H1 (cell line): ENCODE measurements at regions not wholly inside any gene's neighbourhood (a gene's known extent, or its start where the extent isn't known, plus 50 kb on each side); places are given as distances from the start of the nearest gene placed in this dataset.

Source experiments
- CTCF ChIA-PET: fragments of 300-600 bp; sonication (Branson Sonifier 250); formaldehyde crosslinking; loops from one replicate; lab custom pipeline; 2021; ENCODE audit not compliant: partially characterized antibody; lab: Charles Lee
- POLR2A ChIA-PET: fragments of 300-600 bp; sonication (Branson Sonifier 250); formaldehyde crosslinking; loops from one replicate; lab custom pipeline; 2021; ENCODE audit warnings: inconsistent platforms; ENCODE audit not compliant: partially characterized antibody; lab: Charles Lee
- DNase-seq, 2 experiments: peaks; one replicate each; pipeline versions ENCODE4 v3.0.0 to v3.0.0-alpha.2; 2010 to 2022; ENCODE audit warnings: low spot score in 2 of 2, low read depth in 1 of 2, mixed read lengths in 1 of 2
- FAIRE-seq: peaks from 2 replicates; lab custom pipeline; 2011; peaks lifted over from hg19 to GRCh38; lab: Jason Lieb, UNC
- H2AFZ ChIP-seq: 2 replicates; pipeline ENCODE4 v1.8.1; 2012; ENCODE audit warnings: low read length, inconsistent platforms
- H2AK5ac ChIP-seq: 2 replicates; pipeline ENCODE4 v1.6.1; 2013; ENCODE audit warnings: low read depth, low read length
- H2BK120ac ChIP-seq: replicated peaks from 2 replicates; pipeline ENCODE3; 2013; ENCODE audit warnings: low read depth, low read length, inconsistent platforms
- H2BK12ac ChIP-seq: 2 replicates; pipeline ENCODE4 v1.6.1; 2013; ENCODE audit warnings: low read depth, low read length
- H2BK15ac ChIP-seq: 2 replicates; pipeline ENCODE4 v1.6.1; 2013; ENCODE audit warnings: low read length
- H2BK20ac ChIP-seq: 2 replicates; pipeline ENCODE4 v1.6.1; 2013; ENCODE audit warnings: low read length
- H2BK5ac ChIP-seq: 2 replicates; pipeline ENCODE4 v1.6.1; 2013; ENCODE audit warnings: low read depth, low read length
- H3K14ac ChIP-seq: 2 replicates; pipeline ENCODE4 v1.6.1; 2013; ENCODE audit warnings: inconsistent platforms; ENCODE audit not compliant: insufficient read length
- H3K18ac ChIP-seq: 2 replicates; pipeline ENCODE4 v1.6.1; 2013; ENCODE audit warnings: low read length; ENCODE audit errors: extremely low read depth
- H3K23ac ChIP-seq: 2 replicates; pipeline ENCODE4 v1.6.1; 2013; ENCODE audit warnings: inconsistent platforms; ENCODE audit not compliant: insufficient read length
- H3K23me2 ChIP-seq: 2 replicates; pipeline ENCODE4 v1.6.1; 2013; ENCODE audit warnings: low read depth, low read length
- H3K27ac ChIP-seq: 2 replicates; pipeline ENCODE4 v1.6.1; 2011; ENCODE audit warnings: low read depth, low read length, inconsistent platforms
- H3K27me3 ChIP-seq, 4 experiments: replicated peaks in 1 of 4; 1 replicate in 1 of 4; 2 replicates in 3 of 4; pipeline versions ENCODE4 v1.6.1 to v1.8.1; 2011 to 2013; ENCODE audit warnings: low read length in 3 of 4, mild to moderate bottlenecking in 3 of 4, inconsistent platforms in 2 of 4, mixed read lengths in 2 of 4, moderate library complexity in 1 of 4; ENCODE audit not compliant: control insufficient read depth in 3 of 4, insufficient read depth in 3 of 4; ENCODE audit errors: extremely low read depth in 1 of 4
- H3K36me3 ChIP-seq, 4 experiments: 2 replicates each; pipeline versions ENCODE4 v1.6.1 to v1.8.1; 2011 to 2013; ENCODE audit warnings: mild to moderate bottlenecking in 4 of 4, low read length in 3 of 4, moderate library complexity in 2 of 4, control low read depth in 1 of 4, inconsistent platforms in 1 of 4; ENCODE audit not compliant: insufficient read depth in 4 of 4, control insufficient read depth in 2 of 4
- H3K4ac ChIP-seq: replicated peaks from 2 replicates; pipeline ENCODE3; 2013; ENCODE audit warnings: low read length, low read depth, mixed read lengths, inconsistent platforms; ENCODE audit not compliant: insufficient read length
- H3K4me1 ChIP-seq, 4 experiments: replicated peaks in 1 of 4; 1 replicate in 1 of 4; 2 replicates in 3 of 4; pipeline versions ENCODE4 v1.6.1 to v1.8.1; 2011 to 2013; ENCODE audit warnings: low read length in 3 of 4, inconsistent platforms in 2 of 4, mixed read lengths in 1 of 4; ENCODE audit not compliant: insufficient read depth in 4 of 4, control insufficient read depth in 3 of 4
- H3K4me2 ChIP-seq, 2 experiments: 2 replicates each; pipeline versions ENCODE4 v1.6.1 to v1.8.1; 2011 to 2013; ENCODE audit warnings: low read depth in 2 of 2, low read length in 2 of 2, control low read depth in 1 of 2, inconsistent platforms in 1 of 2, mild to moderate bottlenecking in 1 of 2; ENCODE audit not compliant: insufficient read depth in 1 of 2
- H3K4me3 ChIP-seq, 4 experiments: fragments of 200-600, 300-600 bp in 1 of 4; sonication (generic), shearing (Covaris generic), sonication (Bioruptor Twin) in 1 of 4; 2 replicates each; pipeline versions ENCODE4 v1.5.1 to v1.8.1; 2011 to 2016; ENCODE audit warnings: low read length in 4 of 4, low read depth in 3 of 4, control low read depth in 2 of 4, inconsistent platforms in 2 of 4, mild to moderate bottlenecking in 2 of 4, mixed read lengths in 1 of 4, moderate library complexity in 1 of 4; ENCODE audit not compliant: insufficient read depth in 2 of 4; ENCODE audit errors: extremely low read depth in 1 of 4
- H3K56ac ChIP-seq: replicated peaks from 2 replicates; pipeline ENCODE3; 2013; ENCODE audit warnings: low read depth, mild to moderate bottlenecking, mixed read lengths, low read length, inconsistent platforms; ENCODE audit not compliant: insufficient read length
- H3K79me1 ChIP-seq: 2 replicates; pipeline ENCODE4 v1.6.1; 2013; ENCODE audit warnings: low read depth, low read length, control low read depth
- H3K79me2 ChIP-seq, 2 experiments: 2 replicates each; pipeline versions ENCODE4 v1.6.1 to v1.8.1; 2012 to 2013; ENCODE audit warnings: low read length in 2 of 2, mild to moderate bottlenecking in 2 of 2, inconsistent platforms in 1 of 2; ENCODE audit not compliant: insufficient read depth in 2 of 2, control insufficient read depth in 1 of 2
- H3K9ac ChIP-seq, 4 experiments: replicated peaks in 1 of 4; 1 replicate in 1 of 4; 2 replicates in 3 of 4; pipeline versions ENCODE4 v1.6.1 to v1.8.1; 2011 to 2013; ENCODE audit warnings: low read depth in 3 of 4, low read length in 3 of 4, control low read depth in 2 of 4, mild to moderate bottlenecking in 2 of 4, moderate library complexity in 2 of 4, inconsistent platforms in 1 of 4; ENCODE audit errors: extremely low read depth in 1 of 4
- H3K9me3 ChIP-seq, 2 experiments: 2 replicates each; pipeline versions ENCODE4 v1.6.1 to v1.8.1; 2012 to 2013; ENCODE audit warnings: mild to moderate bottlenecking in 2 of 2, moderate library complexity in 2 of 2, control low read depth in 1 of 2, inconsistent platforms in 1 of 2, low read depth in 1 of 2, low read length in 1 of 2, mixed read lengths in 1 of 2; ENCODE audit not compliant: insufficient read depth in 2 of 2
- H4K20me1 ChIP-seq, 2 experiments: replicated peaks in 1 of 2; 2 replicates each; pipeline versions ENCODE3 to v1.8.1; 2011 to 2013; ENCODE audit warnings: inconsistent platforms in 2 of 2, low read length in 2 of 2, mild to moderate bottlenecking in 1 of 2; ENCODE audit not compliant: insufficient read depth in 2 of 2, control insufficient read depth in 1 of 2
- H4K5ac ChIP-seq: 2 replicates; pipeline ENCODE4 v1.6.1; 2013; ENCODE audit warnings: low read length, low read depth, mixed read lengths, inconsistent platforms; ENCODE audit not compliant: insufficient read length
- H4K8ac ChIP-seq: 2 replicates; pipeline ENCODE4 v1.8.0; 2013; ENCODE audit warnings: mild to moderate bottlenecking, moderate library complexity, low read length, inconsistent platforms; ENCODE audit not compliant: insufficient read depth; ENCODE audit errors: extremely low read depth
- H4K91ac ChIP-seq: replicated peaks from 2 replicates; pipeline ENCODE3; 2013; ENCODE audit warnings: low read length, mixed read lengths, inconsistent platforms; ENCODE audit not compliant: insufficient read length
- ASH2L ChIP-seq: fragments of 200-600, 300-600 bp; sonication (generic); IDR thresholded peaks from one replicate; pipeline ENCODE4 v1.7.1; 2017; ENCODE audit warnings: low read length
- BACH1 ChIP-seq: IDR thresholded peaks from 2 replicates; pipeline ENCODE4 v1.6.1; 2012; ENCODE audit warnings: low read length, improper control_type of control experiment
- BRCA1 ChIP-seq: IDR thresholded peaks from 2 replicates; pipeline ENCODE4 v1.6.1; 2012; ENCODE audit warnings: low read depth, low read length, improper control_type of control experiment
- CEBPB ChIP-seq: IDR thresholded peaks from 2 replicates; pipeline ENCODE4 v1.6.1; 2012; ENCODE audit warnings: low read depth, low read length
- CTBP2 ChIP-seq: IDR thresholded peaks from 2 replicates; pipeline ENCODE4 v1.7.0; 2011; ENCODE audit warnings: borderline replicate concordance, mild to moderate bottlenecking, moderate library complexity, mixed read lengths, low read length; ENCODE audit not compliant: insufficient read depth, insufficient read length
- EP300 ChIP-seq, 2 experiments: IDR thresholded peaks; 1 replicate in 1 of 2; 2 replicates in 1 of 2; pipeline ENCODE4 v1.6.1; 2011 to 2012; ENCODE audit warnings: low read depth in 2 of 2, low read length in 2 of 2, mild to moderate bottlenecking in 2 of 2, borderline replicate concordance in 1 of 2, inconsistent platforms in 1 of 2, moderate library complexity in 1 of 2
- GABPA ChIP-seq: IDR thresholded peaks from 2 replicates; pipeline ENCODE4 v1.6.1; 2011; ENCODE audit warnings: mild to moderate bottlenecking, low read length, moderate library complexity, borderline replicate concordance; ENCODE audit not compliant: insufficient read depth
- GTF2F1 ChIP-seq: IDR thresholded peaks from 2 replicates; pipeline ENCODE4 v1.6.1; 2012; ENCODE audit warnings: low read depth, low read length, improper control_type of control experiment, borderline replicate concordance
- JUN ChIP-seq: IDR thresholded peaks from 2 replicates; pipeline ENCODE4 v1.6.1; 2011; ENCODE audit warnings: low read depth, mild to moderate bottlenecking, improper control_type of control experiment, low read length
- MAFK ChIP-seq: IDR thresholded peaks from 2 replicates; pipeline ENCODE4 v1.6.1; 2012; ENCODE audit warnings: low read depth, mild to moderate bottlenecking, improper control_type of control experiment, low read length
- SIX5 ChIP-seq: IDR thresholded peaks from 2 replicates; pipeline ENCODE4 v1.6.1; 2011; ENCODE audit warnings: mild to moderate bottlenecking, low read depth, low read length
- SP1 ChIP-seq: IDR thresholded peaks from 2 replicates; pipeline ENCODE4 v1.6.1; 2011; ENCODE audit warnings: low read depth, low read length
- SP2 ChIP-seq: IDR thresholded peaks from 2 replicates; pipeline ENCODE4 v1.6.1; 2012; ENCODE audit warnings: mild to moderate bottlenecking, low read length, inconsistent platforms
- SP4 ChIP-seq: IDR thresholded peaks from 2 replicates; pipeline ENCODE4 v1.6.1; 2012; ENCODE audit warnings: low read length, inconsistent platforms
- WGBS, 2 experiments: shearing (Covaris generic) in 1 of 2; methylation state at CpG; one replicate each; pipeline versions ENCODE4 v1.1.6 to v1.1.7; 2013 to 2015; ENCODE audit warnings: low lambda C conversion rate in 2 of 2, mixed read lengths in 2 of 2, inconsistent platforms in 1 of 2, low coverage in 1 of 2, missing lambda C conversion rate in 1 of 2; ENCODE audit not compliant: insufficient replicate concordance in 2 of 2, insufficient coverage in 1 of 2, insufficient read length in 1 of 2; ENCODE audit errors: extremely low coverage in 1 of 2, missing lambda C conversion rate in 1 of 2; 5-methylcytosine and 5-hydroxymethylcytosine counted together
- TF ChIP-seq, protein P1 (sequence below): IDR thresholded peaks from 2 replicates; pipeline ENCODE4 v1.6.1; 2011; ENCODE audit warnings: low read depth, mild to moderate bottlenecking, low read length; ENCODE audit not compliant: insufficient read depth
- TF ChIP-seq, protein P2 (sequence below): IDR thresholded peaks from 2 replicates; pipeline ENCODE4 v1.6.1; 2012; ENCODE audit warnings: inconsistent platforms

DNA sequence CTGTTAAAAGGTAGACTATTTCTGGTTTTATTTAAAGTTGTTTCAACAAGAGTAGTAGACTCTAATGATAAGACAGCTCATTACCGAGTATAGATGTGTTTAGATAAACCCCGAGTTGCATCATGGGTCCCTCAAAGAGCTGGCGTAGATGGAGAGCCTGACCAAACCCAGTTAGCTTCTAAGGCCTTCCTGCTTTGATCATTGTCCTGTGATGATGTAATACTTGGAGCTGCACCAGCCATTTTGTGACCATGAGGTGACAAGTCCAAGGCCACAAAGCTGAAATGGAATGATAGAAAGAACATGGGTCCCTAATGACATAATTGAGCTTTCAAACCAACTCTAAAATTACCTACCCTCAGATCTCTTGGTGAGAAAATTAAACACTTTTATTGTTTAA, 66.6 kb upstream of the TAB3 start:
- Histone ChIP-seq H2BK5ac (no peak overlapping the region), H3K9ac (no peak overlapping the region), H2BK12ac (no peak overlapping the region), H4K91ac (no peak overlapping the region), H3K4me2 (no peak overlapping the region), H2BK20ac (no peak overlapping the region), H3K23ac (no peak overlapping the region), H3K27me3 (no peaks in the 10 kb centered on the region), H3K4me3 (no peak overlapping the region), H4K8ac (no peak overlapping the region), H3K27ac (no peak overlapping the region), H2BK15ac (no peak overlapping the region), H3K4ac (no peak overlapping the region), H3K4me1 (no peaks in the 10 kb centered on the region), H4K20me1 (no peaks in the 10 kb centered on the region), H3K18ac (no peak overlapping the region), H2AFZ (no peak overlapping the region), H3K9me3 (no peaks in the 10 kb centered on the region; a peak in 1 of 4 replicates), H3K56ac (no peak overlapping the region), H4K5ac (no peak overlapping the region), H3K23me2 (no peaks in the 10 kb centered on the region), H3K79me1 (no peaks in the 10 kb centered on the region), H3K36me3 (no peaks in the 10 kb centered on the region), H3K79me2 (no peaks in the 10 kb centered on the region), H2BK120ac (no peak overlapping the region), H2AK5ac (no peak overlapping the region), H3K14ac (no peak overlapping the region)
- no peak for DNase-seq
- ChIA-PET POLR2A (no interaction called here), CTCF (no interaction called here)
- 93% methylated on average over 3 of the region's 3 CpGs; no CpG with 5 or more reads in 1 of the 2 experiments for WGBS, 2 experiments
- FAIRE-seq = no peak
- TF ChIP-seq ASH2L = no peak
- no peak for TF ChIP-seq GABPA
- TF ChIP-seq CEBPB = no peak
- TF ChIP-seq SP2 = no peak
- no peak for TF ChIP-seq BRCA1
- no peak for TF ChIP-seq SIX5
- TF ChIP-seq BACH1 = no peak
- TF ChIP-seq, protein P1, sequence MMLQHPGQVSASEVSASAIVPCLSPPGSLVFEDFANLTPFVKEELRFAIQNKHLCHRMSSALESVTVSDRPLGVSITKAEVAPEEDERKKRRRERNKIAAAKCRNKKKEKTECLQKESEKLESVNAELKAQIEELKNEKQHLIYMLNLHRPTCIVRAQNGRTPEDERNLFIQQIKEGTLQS = no peak
- TF ChIP-seq SP1 = no peak
- TF ChIP-seq MAFK = no peak
- TF ChIP-seq JUN = no peak
- no peak for TF ChIP-seq SP4
- TF ChIP-seq GTF2F1 = no peak
- TF ChIP-seq CTBP2 = no peak
- TF ChIP-seq, protein P2, sequence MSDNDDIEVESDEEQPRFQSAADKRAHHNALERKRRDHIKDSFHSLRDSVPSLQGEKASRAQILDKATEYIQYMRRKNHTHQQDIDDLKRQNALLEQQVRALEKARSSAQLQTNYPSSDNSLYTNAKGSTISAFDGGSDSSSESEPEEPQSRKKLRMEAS = no peak
- no peak for TF ChIP-seq EP300 (IDR thresholded peaks at IDR 0.05; ENCODE audit: borderline replicate concordance in 1 of 2, low read depth in 2 of 2, low read length in 2 of 2)
